Trophoblast cell (in vitro differentiated cells and primary cell): ENCODE measurements at regions not wholly inside any gene's neighbourhood (a gene's known extent, or its start where the extent isn't known, plus 50 kb on each side); places are given as distances from the start of the nearest gene placed in this dataset.

Experiments
- DNase-seq, 2 donors: peaks; one replicate each; pipeline ENCODE4 v3.0.0-alpha.2; 2016
- H2AFZ ChIP-seq: 2 replicates; pipeline ENCODE4 v1.6.1; 2013; ENCODE audit warnings: low read length, moderate library complexity, mild to moderate bottlenecking; ENCODE audit not compliant: insufficient read depth, poor library complexity
- H2AK5ac ChIP-seq: 2 replicates; pipeline ENCODE4 v1.6.1; 2013; ENCODE audit warnings: mild to moderate bottlenecking, low read length
- H2BK120ac ChIP-seq: 2 replicates; pipeline ENCODE4 v1.6.1; 2013; ENCODE audit warnings: low read length, mild to moderate bottlenecking, moderate library complexity; ENCODE audit not compliant: insufficient read depth, poor library complexity
- H2BK12ac ChIP-seq: 2 replicates; pipeline ENCODE4 v1.6.1; 2013; ENCODE audit warnings: mild to moderate bottlenecking, low read length, moderate library complexity
- H2BK5ac ChIP-seq: 2 replicates; pipeline ENCODE4 v1.6.1; 2013; ENCODE audit warnings: low read length, low read depth, moderate library complexity, mild to moderate bottlenecking; ENCODE audit not compliant: poor library complexity
- H3K14ac ChIP-seq: 2 replicates; pipeline ENCODE4 v1.6.1; 2013; ENCODE audit warnings: mild to moderate bottlenecking, low read length
- H3K18ac ChIP-seq: 2 replicates; pipeline ENCODE4 v1.6.1; 2013; ENCODE audit warnings: mild to moderate bottlenecking, low read length
- H3K23ac ChIP-seq: 2 replicates; pipeline ENCODE4 v1.6.1; 2013; ENCODE audit warnings: low read length
- H3K27ac ChIP-seq: 2 replicates; pipeline ENCODE4 v1.5.1; 2013; ENCODE audit warnings: low read depth, mild to moderate bottlenecking, inconsistent platforms, low read length, moderate library complexity
- H3K27me3 ChIP-seq: 2 replicates; pipeline ENCODE4 v1.6.1; 2013; ENCODE audit warnings: inconsistent platforms, mild to moderate bottlenecking, low read length, moderate library complexity; ENCODE audit not compliant: insufficient read depth
- H3K36me3 ChIP-seq, 2 experiments: 1 replicate in 1 of 2; 2 replicates in 1 of 2; pipeline ENCODE4 v1.6.1; 2013; ENCODE audit warnings: low read length in 2 of 2, mild to moderate bottlenecking in 2 of 2, moderate library complexity in 1 of 2; ENCODE audit not compliant: insufficient read depth in 2 of 2, control insufficient read depth in 1 of 2
- H3K4ac ChIP-seq: 2 replicates; pipeline ENCODE4 v1.6.1; 2013; ENCODE audit warnings: low read depth, mild to moderate bottlenecking, low read length, moderate library complexity
- H3K4me1 ChIP-seq, 2 experiments: 1 replicate in 1 of 2; 2 replicates in 1 of 2; pipeline ENCODE4 v1.6.1; 2013; ENCODE audit warnings: low read length in 2 of 2, mild to moderate bottlenecking in 2 of 2, moderate library complexity in 1 of 2; ENCODE audit not compliant: insufficient read depth in 2 of 2, control insufficient read depth in 1 of 2
- H3K4me2 ChIP-seq: 2 replicates; pipeline ENCODE4 v1.6.1; 2013; ENCODE audit warnings: inconsistent platforms, mild to moderate bottlenecking, low read length, moderate library complexity
- H3K4me3 ChIP-seq: 2 replicates; pipeline ENCODE4 v1.5.1; 2013; ENCODE audit warnings: mild to moderate bottlenecking, low read depth, low read length, inconsistent platforms
- H3K79me1 ChIP-seq: one replicate; pipeline ENCODE4 v1.6.1; 2013; ENCODE audit warnings: low read length
- H3K79me2 ChIP-seq: 2 replicates; pipeline ENCODE4 v1.6.1; 2013; ENCODE audit warnings: low read length, mild to moderate bottlenecking; ENCODE audit not compliant: control insufficient read depth, insufficient read depth, poor library complexity
- H3K9ac ChIP-seq: 2 replicates; pipeline ENCODE4 v1.6.1; 2013; ENCODE audit warnings: mild to moderate bottlenecking, low read length
- H3K9me3 ChIP-seq: 2 replicates; pipeline ENCODE4 v1.6.1; 2013; ENCODE audit warnings: low read depth, mild to moderate bottlenecking, control low read depth, inconsistent platforms, low read length; ENCODE audit not compliant: insufficient read depth
- H4K12ac ChIP-seq: 2 replicates; pipeline ENCODE4 v1.6.1; 2013; ENCODE audit warnings: low read depth, mild to moderate bottlenecking, low read length, moderate library complexity
- H4K8ac ChIP-seq: 2 replicates; pipeline ENCODE4 v1.6.1; 2013; ENCODE audit warnings: low read depth, mild to moderate bottlenecking, low read length, moderate library complexity
- H4K91ac ChIP-seq: one replicate; pipeline ENCODE4 v1.6.1; 2013; ENCODE audit warnings: low read depth, mild to moderate bottlenecking, low read length, moderate library complexity
- WGBS: extraction: QIAGEN DNeasy Blood & Tissue Kit; methylation state at CpG from one replicate; pipeline ENCODE4 v1.1.7; 2013; ENCODE audit warnings: missing lambda C conversion rate; ENCODE audit not compliant: insufficient read length, insufficient coverage; ENCODE audit errors: extremely low coverage; 5-methylcytosine and 5-hydroxymethylcytosine counted together

GRCh38 chr7:149355390-149356048 lies 93.5 kb downstream of the ZNF783 start:
- H3K4ac ChIP-seq: no peak overlapping the region
- no peak overlapping the region for H4K12ac ChIP-seq
- DNase-seq: no peak
- no peak overlapping the region for H3K18ac ChIP-seq
- H3K23ac ChIP-seq: no peak overlapping the region
- H3K4me2 ChIP-seq: no peak overlapping the region
- no peak overlapping the region for H2BK120ac ChIP-seq
- no peak overlapping the region for H2AK5ac ChIP-seq
- H3K36me3 ChIP-seq: no peaks in the 10 kb centered on the region
- H2BK5ac ChIP-seq: no peak overlapping the region
- no peaks in the 10 kb centered on the region for H3K27me3 ChIP-seq
- no peak overlapping the region for H4K8ac ChIP-seq
- no peaks in the 10 kb centered on the region for H3K79me1 ChIP-seq
- WGBS: no CpG with 5 or more reads among the region's 5 CpGs
- no peaks in the 10 kb centered on the region for H3K4me1 ChIP-seq
- H3K14ac ChIP-seq: no peak overlapping the region
- no peak overlapping the region for H3K9ac ChIP-seq
- no peak overlapping the region for H3K4me3 ChIP-seq
- H2AFZ ChIP-seq: no peak overlapping the region
- H3K9me3 ChIP-seq: peaks cover 16% of the 10 kb centered on the region
- no peak overlapping the region for H3K27ac ChIP-seq
- no peaks in the 10 kb centered on the region for H3K79me2 ChIP-seq
- no peak overlapping the region for H4K91ac ChIP-seq
- no peak overlapping the region for H2BK12ac ChIP-seq

GRCh38 chr7:149362696-149363095 lies 98.2 kb downstream of the ZNF777 start:
- Histone ChIP-seq H2BK5ac (no peak overlapping the region), H3K4me1 (peaks cover 0 to 4% of the 10 kb centered on the region in 2 experiments), H2BK12ac (no peak overlapping the region), H3K36me3 (no peaks in the 10 kb centered on the region), H3K4me3 (no peak overlapping the region), H3K27me3 (peaks cover 2% of the 10 kb centered on the region), H3K18ac (no peak overlapping the region), H3K14ac (no peak overlapping the region), H2BK120ac (no peak overlapping the region), H3K9ac (no peak overlapping the region), H3K79me1 (peaks cover 2% of the 10 kb centered on the region), H3K27ac (no peak overlapping the region), H3K4ac (no peak overlapping the region), H4K91ac (no peak overlapping the region), H3K23ac (no peak overlapping the region), H3K4me2 (no peak overlapping the region), H3K79me2 (no peaks in the 10 kb centered on the region), H2AK5ac (no peak overlapping the region), H4K12ac (no peak overlapping the region), H4K8ac (no peak overlapping the region), H3K9me3 (peaks cover 21% of the 10 kb centered on the region), H2AFZ (no peak overlapping the region)
- no peak for DNase-seq
- no CpG with 5 or more reads among the region's 1 CpG for WGBS

- WGBS: no CpG with 5 or more reads among the region's 2 CpGs
- no peak overlapping the region for H3K9ac ChIP-seq
- H3K9me3 ChIP-seq: peaks cover 11% of the 10 kb centered on the region
- H2BK12ac ChIP-seq: peak overlapping the region; percentile 82
- H3K27ac ChIP-seq: no peak overlapping the region
- H4K8ac ChIP-seq: peak overlapping the region; percentile 1
- H4K12ac ChIP-seq: no peak overlapping the region
- no peaks in the 10 kb centered on the region for H3K36me3 ChIP-seq
- no peak overlapping the region for H3K23ac ChIP-seq
- no peak overlapping the region for H2BK5ac ChIP-seq
- H3K27me3 ChIP-seq: peaks cover under 1% of the 10 kb centered on the region
- peaks cover 6% of the 10 kb centered on the region for H3K79me1 ChIP-seq
- peak overlapping the region; percentile 2 for H3K14ac ChIP-seq
- peak overlapping the region; percentile 53 for H2AK5ac ChIP-seq
- H3K79me2 ChIP-seq: no peaks in the 10 kb centered on the region
- no peak overlapping the region for H3K4me2 ChIP-seq
- no peak overlapping the region for H3K4me3 ChIP-seq
- no peak for DNase-seq
- no peak overlapping the region for H2AFZ ChIP-seq
- H3K18ac ChIP-seq: no peak overlapping the region
- H3K4me1 ChIP-seq: peaks cover 6 to 9% of the 10 kb centered on the region in 2 experiments
- H2BK120ac ChIP-seq: peak overlapping the region; percentile 25
- H4K91ac ChIP-seq: no peak overlapping the region
- no peak overlapping the region for H3K4ac ChIP-seq
Observed at GRCh38 chr7:149367418-149368180, 93.3 kb downstream of the ZNF777 start.

- no peaks in the 10 kb centered on the region for H3K27me3 ChIP-seq
- DNase-seq: peak; percentile 74 to 94
- peaks cover 17% of the 10 kb centered on the region for H3K9me3 ChIP-seq
- no peak overlapping the region for H3K14ac ChIP-seq
- no peak overlapping the region for H2BK12ac ChIP-seq
- H2AFZ ChIP-seq: no peak overlapping the region
- H3K79me2 ChIP-seq: no peaks in the 10 kb centered on the region
- no peak overlapping the region for H3K23ac ChIP-seq
- no peak overlapping the region for H3K4me3 ChIP-seq
- no peak overlapping the region for H4K91ac ChIP-seq
- H3K4me2 ChIP-seq: no peak overlapping the region
- no peak overlapping the region for H2BK120ac ChIP-seq
- H3K4ac ChIP-seq: no peak overlapping the region
- no peak overlapping the region for H2BK5ac ChIP-seq
- no peak overlapping the region for H2AK5ac ChIP-seq
- H3K18ac ChIP-seq: no peak overlapping the region
- no peak overlapping the region for H4K12ac ChIP-seq
- no peak overlapping the region for H4K8ac ChIP-seq
- peaks cover 9% of the 10 kb centered on the region for H3K79me1 ChIP-seq
- H3K36me3 ChIP-seq: peaks cover 0 to 2% of the 10 kb centered on the region in 2 experiments
- H3K27ac ChIP-seq: peak overlapping the region; percentile 83
- peaks cover 6 to 9% of the 10 kb centered on the region in 2 experiments for H3K4me1 ChIP-seq
- H3K9ac ChIP-seq: no peak overlapping the region
Observed at GRCh38 chr7:149369497-149369896, 91.4 kb downstream of the ZNF777 start.
